Heart left ventricle (tissue), 13 donors: ENCODE measurements at regions not wholly inside any gene's neighbourhood (a gene's known extent, or its start where the extent isn't known, plus 50 kb on each side); places are given as distances from the start of the nearest gene placed in this dataset.

Experiments
- CTCF ChIP-seq, 12 donors: fragments of 200-600 bp; sonication (generic) in 4 of 12; IDR thresholded peaks; one replicate each; pipeline versions ENCODE4 v1.5.0 to v1.8.0; 2018 to 2022; ENCODE audit warnings: antibody characterized with exemption in 12 of 12, mild to moderate bottlenecking in 5 of 12
- POLR2A ChIP-seq, 2 donors: fragments of 450-650 bp; IDR thresholded peaks; one replicate each; pipeline ENCODE4 v1.6.1; 2017; ENCODE audit warnings: antibody characterized with exemption in 2 of 2, mild to moderate bottlenecking in 2 of 2, moderate library complexity in 2 of 2
- donor health status: ischemic (EF 13 %, LVEDD 7.1; RV severe dilation, severe dysfunction).
- donor health status: DM: no; HTN: yes; CAD: no.
- donor health status: DM: no; HTN: no; CAD: no.
- donor health status: ischemic (EF 25% LVEDD 6.9; RV normal size, moderate dysfunction).
- donor health status: ischemic (EF 25% LVEDD 5.7; RV mildly dilated, moderate dysfunction).
- donor health status: ischemic (EF 35%, LVEDD 5.7; RV mildly dilated, moderate dysfunction).
- donor health status: nonischemic (EF 11% LVEDD 7.7; RV severe dilation, severe dysfunction).
- donor health status: DM: yes; HTN: yes; CAD: no.
- donor health status: PGD.
- donor health status: ischemic (EF 29% LVEDD 5.4; RV normal size, mild dysfunction).
- donor health status: nonischemic (EF 23%, LVEDD 6.1; RV moderate dilation, normal function).

GRCh38 chr11:25943031-25943430 is 388.9 kb upstream of the ANO3 start:
- TF ChIP-seq CTCF (IDR thresholded peaks at IDR 0.05) (no peak), POLR2A (IDR thresholded peaks at IDR 0.05) (no peak)
